HG02870 (cell line): ENCODE measurements at regions not wholly inside any gene's neighbourhood (a gene's known extent, or its start where the extent isn't known, plus 50 kb on each side); places are given as distances from the start of the nearest gene placed in this dataset.

Source experiments
- ATAC-seq: cut with Tn5 transposase; IDR thresholded peaks from one replicate; pipeline ENCODE4 v1.9.1; 2021; ENCODE audit warnings: mild to moderate bottlenecking, moderate library complexity; ENCODE audit not compliant: unreplicated experiment

DNA sequence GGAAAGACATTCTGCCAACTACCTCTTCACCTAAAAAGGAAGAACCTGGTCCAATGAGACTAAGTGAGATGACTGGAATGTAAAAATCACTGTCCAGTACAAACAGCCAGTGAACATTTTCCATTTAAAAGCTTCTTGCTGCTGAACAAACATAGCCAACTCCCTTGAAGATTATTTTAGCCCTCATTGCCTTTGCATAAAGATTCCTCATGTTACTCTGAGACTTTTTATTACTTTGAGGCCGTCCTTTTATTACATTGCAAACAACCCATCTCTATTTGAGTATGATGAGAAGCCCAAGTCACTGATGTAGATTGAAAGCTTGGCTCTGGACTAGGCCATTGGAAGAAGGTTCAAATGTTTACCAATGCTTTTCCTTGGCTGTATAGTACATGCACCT is 649.8 kb downstream of the CETN3 start:
- no peak for ATAC-seq

DNA sequence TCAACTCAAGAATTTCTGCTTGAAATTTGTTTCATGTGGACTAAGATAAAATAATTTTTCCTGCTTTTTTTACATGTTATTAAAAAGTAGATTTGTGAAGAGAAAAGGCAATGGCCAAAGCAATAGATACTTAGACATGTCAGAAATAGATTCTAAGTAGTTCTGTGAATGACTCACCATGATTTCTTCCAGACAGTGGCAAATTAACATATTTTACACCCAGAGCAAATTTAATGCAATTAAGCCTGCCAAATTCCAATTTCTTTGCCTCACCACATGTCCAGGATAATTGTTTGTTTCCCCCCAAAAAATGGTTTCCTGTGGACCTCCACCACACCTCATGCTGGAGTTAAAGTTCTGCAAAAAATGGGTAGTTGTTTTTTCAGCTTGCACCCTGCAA is 651.4 kb downstream of the CETN3 start:
- ATAC-seq, result no peak

DNA sequence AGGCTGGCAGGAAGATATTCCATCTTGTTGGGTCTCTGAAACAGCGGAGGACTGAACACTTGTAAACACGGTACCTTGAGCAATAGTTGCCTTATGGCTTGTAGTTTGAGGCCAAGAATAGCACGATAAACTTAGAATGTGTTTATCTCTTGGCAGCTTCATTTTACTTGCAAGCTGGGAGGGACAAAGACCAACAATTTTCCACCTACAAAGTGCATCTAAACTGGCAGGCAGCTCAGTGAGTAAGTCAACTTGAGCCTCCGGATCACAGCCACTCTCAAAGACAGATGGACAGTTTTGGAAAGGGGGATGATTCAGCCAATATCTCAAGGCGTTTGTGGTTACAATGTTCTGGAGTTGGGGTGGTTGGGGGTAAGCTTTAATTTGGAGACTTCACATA is 652.6 kb downstream of the CETN3 start:
- no peak for ATAC-seq

DNA sequence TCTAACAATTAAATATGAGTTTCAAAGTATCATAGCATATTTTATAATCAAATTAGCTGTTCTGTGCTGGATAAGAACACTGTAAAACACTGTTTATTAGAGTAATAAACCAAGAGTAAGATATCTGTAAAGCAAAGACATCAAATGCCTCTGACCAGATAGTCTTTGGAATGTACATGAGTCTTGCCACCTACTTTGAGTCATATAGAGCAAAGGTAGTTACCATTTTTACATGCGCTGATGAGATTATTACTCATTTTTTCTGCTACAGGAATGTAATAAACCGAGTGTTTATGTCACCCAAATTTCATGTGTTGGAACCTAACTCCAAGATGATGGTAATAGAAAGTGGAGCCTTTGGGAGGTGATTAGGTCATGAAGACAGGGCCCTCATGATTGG is 654.5 kb downstream of the CETN3 start:
- ATAC-seq, result no peak

DNA sequence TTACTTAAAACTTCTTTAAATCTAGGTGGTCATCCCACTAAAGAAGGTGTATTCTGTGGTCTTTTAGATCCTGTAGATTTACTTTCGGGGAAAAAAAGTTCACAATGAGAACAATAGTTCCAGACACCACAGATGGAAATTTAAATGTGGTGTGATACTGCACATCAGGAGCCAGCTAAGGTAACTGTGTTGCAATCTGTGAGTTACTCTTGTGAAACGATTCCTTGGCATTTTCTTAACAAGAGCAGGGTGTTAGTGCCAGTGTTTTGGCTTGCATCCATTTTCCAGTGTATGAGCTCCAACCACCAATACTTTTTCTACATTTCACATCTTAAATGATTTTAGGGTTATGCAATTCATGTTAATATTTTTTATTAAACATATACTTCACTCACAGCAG is 674.5 kb downstream of the CETN3 start:
- ATAC-seq, result no peak

DNA sequence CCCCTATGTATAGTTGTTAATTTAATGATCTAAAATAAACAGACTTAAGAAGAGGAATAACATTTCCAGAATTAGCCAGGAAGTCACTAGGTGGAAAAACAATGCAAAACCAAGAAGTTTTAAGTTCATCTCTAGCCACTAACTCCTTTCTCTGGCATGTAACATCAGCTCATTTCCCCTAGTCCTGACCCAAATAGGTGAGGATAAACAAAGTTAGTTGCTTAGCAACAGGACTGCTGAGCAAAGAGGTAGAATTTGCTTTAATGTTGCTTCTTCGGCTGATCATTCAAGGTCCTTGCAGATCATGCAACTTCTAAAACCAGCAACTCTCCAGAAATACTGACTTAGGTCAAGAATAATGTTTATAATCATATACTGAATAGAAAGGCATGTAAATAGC is 675.8 kb downstream of the CETN3 start:
- no peak for ATAC-seq

DNA sequence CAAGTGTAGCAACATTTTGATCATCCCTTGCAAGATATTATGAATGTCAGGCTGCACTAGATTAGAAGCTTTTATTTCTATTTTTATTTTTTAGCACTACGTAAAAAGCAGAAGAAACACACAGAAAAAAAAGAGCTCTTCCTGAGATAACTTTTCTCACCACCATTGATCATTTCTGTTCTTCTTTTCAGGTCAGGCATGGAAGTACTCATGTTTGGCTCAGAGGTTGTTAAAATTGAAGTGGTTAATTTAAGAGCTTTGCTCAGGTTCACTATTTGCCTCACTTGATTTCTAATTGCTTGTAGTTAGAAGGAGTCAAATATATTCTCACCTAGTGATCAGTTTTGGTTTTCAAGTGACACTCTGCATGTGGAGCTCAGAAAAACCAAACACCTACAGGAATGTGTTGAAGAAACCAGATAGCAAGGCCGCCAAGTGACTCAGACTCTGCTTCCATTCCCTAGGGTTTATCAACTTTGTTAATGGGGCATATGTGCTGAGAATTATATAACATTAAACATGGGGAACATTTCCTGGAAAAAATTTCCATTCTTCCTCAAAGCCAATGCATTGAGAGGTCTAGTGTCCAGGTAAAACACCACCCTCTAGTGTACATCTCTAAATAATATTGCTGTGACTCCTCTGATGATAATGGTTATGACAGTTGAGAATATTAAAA is 679.8 kb downstream of the CETN3 start:
- ATAC-seq, result no peak

DNA sequence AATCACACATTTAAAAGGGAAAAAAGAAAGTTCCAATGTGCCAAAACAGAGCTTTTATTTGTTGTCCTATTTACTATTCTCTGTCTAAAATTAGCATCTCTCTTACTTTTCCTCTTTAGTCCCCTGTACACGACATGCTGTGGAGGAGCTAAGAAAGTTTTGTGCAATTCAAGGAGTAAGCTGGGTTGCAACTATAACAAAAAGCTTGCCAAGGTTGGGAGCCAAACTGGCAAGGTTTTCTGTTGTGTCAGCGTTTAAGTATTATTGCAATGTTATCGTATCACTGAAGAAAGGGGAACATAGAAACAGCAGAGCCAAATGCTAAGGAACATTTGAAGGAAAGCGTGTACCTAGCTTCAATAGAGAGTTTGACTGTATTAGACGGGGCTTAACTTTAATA is 680.8 kb downstream of the CETN3 start:
- no peak for ATAC-seq

DNA sequence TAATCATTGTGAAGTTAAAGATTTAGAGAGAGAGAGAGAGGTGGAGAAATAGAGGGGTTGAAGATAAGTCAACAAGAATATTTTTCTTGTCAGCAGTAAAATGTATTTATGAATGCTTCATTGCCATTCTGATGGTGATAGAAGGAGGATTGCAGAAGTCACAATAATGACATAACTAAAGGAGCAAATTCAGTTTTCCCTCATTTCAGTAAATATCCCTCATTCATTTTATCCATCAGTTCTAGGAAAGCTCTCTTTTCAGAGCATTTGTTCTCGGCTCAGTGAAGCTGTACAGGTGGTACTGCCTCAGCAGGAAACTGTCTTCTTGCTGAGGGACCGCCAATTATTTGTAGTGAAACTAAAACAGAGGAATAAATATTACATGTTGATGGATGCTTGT is 681.4 kb downstream of the CETN3 start:
- no peak for ATAC-seq

DNA sequence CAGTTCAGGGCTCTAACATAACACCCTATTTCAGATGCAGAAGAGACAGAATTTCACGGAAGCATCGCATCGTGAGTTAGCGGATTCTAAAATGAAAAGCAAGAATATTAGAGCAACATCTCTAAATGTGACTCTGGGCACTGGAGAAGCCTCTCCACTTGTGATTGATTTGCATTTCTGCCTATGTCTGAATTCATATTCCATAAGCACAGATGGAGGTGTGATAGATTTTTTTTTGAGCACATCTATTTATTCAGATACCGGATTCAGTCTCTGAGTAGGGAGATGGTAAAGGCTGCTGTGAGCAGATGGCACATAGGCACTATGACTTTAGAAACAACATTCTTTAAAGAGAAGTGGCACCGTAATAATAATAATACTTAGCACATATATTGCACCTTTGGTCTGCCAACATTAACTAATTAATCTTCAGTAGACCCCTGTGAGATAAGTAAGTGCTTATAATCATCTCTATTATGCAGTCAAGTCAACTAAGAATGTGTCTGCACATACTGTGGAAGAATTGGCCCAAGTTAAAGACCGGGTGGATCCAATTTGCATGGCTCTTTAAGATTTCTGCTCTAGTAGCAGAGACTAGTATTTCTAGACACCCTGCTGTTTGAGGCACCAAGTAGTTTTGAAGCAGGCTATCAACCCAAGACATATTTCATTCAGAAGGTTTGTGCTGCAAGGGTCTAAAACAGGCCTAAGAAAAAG is 685.0 kb downstream of the CETN3 start:
- ATAC-seq, result no peak

DNA sequence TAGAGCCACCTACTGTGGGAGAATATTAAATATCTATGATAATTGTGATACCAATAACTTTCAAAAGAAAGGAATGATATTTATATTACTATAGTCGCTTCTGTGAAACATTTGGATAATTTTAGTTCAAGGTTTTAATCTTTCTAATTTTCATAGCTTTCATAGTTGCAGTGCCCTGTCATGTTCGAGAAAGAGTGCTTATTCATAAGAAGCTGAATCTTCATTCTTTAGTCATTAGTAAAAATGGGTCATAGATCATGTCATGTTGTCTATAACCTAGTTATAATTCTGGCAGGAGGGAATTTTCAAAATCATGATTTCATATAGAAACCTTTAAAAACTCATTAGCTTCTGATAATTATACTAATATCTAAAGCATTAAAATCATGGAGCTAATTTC is 685.6 kb downstream of the CETN3 start:
- no peak for ATAC-seq

DNA sequence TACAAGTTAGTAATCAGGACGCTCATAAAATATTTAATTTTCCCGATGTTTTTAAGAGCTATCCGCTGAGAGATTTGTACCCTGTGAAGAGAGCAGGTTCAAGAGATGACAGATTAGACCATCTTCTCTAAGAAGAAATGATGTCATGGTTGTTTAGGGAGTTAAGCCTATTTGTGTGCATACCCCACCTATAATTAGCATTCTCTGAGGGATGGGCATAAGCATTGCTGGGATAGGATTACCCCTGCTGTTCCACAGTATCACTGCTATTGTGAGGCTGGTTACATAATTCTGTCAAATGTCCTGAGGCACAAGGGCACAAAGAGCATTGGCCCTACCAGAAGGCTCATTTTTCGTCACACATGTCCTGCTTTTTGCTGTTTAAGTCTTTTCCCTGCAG is 687.0 kb downstream of the CETN3 start:
- ATAC-seq, result no peak

DNA sequence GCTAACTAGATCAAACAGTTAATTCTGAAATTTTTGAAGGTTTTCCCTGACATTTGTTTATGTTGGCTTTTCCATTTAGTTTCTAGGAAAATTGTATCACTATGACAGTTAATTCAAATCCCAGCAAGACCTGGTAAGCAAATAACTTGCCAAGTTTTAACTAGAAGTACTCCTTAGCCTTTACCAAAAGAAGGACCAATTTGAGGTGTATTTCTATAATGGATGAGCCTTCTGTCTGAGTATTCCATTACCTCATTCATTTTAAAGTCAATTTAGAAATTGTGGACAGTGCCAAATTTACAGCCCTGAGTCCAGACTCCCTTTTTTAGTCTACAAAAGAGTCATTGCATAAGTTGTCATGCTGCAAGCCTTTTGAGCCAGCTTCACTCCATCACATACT is 687.6 kb downstream of the CETN3 start:
- ATAC-seq, result no peak

DNA sequence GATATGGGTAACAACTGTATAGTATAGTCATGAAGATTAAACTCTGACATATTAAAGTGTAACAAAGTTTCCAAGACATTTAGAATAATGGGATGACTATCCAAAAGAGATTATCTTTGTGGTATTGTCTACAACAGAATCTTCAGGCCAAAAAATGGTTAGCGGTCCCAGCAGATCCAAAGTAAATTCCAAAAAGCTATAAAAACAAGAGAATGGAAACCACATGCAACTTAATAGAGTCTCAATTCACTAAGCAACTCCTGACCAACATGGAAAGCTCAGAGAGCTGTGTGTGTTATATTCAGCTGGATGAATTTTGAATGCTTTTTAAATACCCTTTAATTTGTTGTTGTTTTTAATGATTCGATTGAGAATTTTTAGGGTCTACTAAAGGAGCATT is 688.2 kb downstream of the CETN3 start:
- ATAC-seq, result no peak

DNA sequence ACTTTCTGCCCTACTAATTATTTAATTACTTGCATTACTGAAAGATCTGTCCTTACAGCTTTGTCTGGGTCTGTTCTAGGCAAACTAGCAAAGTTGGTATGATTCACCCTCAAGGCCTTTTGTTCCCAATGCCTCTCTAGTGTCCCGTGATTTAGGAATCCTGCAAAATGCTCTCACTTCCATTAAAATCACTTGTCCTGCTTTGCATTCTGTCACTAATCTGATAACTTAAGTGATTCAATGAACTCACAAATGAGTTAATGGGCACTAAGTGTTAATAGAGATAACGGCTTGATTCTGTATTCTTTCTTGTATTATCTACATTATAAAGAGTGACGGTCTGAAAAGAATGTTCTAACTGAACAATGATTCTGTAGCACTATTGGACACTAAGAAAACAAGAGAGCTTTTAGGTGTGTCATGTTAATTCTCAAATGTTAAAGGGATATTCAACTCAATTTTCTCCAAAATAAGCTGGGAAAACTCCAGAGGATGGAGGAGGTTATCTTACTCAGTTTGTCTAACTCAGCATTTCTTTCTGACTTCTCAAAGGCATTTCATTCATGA is 697.3 kb downstream of the CETN3 start:
- ATAC-seq, result no peak

DNA sequence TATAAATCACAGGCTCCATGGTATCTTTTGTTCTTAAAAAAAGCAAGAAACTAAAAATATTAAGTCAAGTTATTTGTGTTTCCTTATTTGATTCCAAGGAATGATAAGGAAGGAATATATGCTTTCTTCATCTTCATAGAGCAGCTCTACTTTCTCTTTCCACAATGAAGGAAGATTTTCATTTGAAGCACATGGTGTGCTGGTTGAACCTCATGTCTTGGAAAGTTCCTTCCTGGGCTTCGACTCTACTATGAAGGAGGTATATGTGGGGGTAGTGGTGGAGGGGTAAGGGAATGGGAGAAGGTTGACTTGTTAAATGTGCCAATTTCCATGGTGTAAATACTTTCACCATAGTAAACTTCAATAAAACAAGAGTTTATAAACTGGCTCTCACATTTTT is 698.0 kb downstream of the CETN3 start:
- no peak for ATAC-seq

DNA sequence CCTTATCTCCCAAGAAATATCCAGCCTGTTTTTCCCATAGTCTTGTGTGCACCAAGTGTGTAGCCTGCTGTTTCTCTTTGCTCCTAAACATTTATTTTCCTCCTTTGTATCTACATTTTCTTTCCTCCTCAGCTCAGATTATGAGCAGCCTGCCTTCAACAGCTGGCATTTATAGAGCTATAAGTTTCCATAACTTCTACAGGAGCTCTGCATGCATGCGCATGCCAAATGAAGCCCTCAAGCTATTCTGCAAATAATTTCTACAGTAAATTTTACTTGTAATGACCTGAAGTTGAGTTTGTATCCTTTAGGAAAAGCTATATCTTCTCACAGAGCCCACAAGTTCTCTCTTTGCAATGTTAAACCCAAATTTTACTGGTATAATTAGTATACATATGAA is 699.5 kb downstream of the CETN3 start:
- no peak for ATAC-seq

DNA sequence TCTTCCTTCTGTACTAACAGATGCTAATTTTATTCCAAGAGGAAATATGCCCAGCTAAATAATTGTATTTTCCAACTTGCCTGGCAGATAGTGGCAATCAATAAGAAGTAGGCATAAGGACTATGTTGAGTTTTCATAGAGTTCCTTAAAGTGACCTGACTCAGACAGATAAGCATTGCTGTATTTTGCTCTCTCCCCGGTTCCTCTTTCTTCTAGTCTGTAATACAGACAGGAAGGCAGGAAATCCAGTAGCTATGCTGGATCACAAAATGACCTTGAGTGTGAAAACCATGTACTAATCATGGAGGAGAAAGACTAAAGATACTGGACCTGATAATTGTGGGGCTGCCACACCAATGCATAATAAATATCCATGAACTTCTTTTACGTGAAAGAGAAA is 701.7 kb downstream of the CETN3 start:
- ATAC-seq, result no peak

DNA sequence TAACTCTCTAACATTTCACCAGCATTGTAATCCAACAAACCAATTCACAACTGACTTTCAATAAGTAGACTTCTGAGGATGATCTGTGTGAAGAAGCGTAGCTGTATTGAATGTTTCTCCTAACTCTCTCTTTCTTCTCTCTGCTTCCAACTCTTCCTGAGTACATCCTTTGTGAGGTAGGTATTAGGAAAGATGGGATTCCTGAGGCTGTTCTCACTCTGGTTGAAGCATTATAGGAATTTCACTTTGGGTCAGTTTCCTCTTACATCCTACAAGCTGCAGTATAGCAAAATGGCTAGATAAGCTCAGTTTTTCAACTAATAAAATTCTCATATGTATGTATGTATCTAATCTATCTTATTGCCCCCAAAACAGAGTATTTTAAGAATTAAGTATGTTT is 702.8 kb downstream of the CETN3 start:
- no peak for ATAC-seq

DNA sequence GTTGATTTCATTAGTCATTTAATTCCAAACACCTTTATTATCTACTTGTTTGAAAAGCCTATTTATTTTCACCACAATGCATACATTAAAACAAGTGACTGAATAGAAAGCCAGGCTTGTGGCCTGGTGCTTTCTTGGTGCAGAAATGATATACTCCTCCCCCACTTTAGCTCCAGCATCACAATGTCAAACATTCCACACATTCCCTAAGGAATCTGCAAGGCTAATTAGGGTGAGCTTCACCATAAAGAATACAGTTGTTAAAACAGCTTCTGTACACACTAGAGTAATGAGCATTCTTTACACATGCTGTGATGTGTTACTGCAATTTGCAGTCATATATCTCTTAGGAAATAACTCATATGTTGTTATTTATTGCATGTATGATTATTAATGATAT is 705.7 kb downstream of the CETN3 start:
- ATAC-seq, result no peak

DNA sequence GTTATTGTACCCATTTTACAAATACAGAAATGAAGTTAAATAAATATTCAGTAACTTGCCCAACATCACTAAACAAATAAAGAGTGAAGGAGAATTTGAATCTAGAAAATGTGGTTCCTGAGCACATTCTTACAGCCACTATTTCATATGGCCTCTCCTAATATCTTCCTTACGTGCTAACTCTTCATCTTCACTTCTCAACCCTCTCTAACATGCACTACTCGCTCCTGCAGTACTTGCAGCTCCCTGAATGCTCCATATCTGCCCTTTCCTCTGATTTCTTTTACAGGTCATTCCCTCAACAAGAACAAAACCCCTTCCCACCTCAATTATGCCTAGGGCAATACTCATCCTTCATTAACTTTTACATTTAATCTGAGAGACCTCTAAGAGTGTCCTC is 711.5 kb downstream of the CETN3 start:
- ATAC-seq, result no peak

DNA sequence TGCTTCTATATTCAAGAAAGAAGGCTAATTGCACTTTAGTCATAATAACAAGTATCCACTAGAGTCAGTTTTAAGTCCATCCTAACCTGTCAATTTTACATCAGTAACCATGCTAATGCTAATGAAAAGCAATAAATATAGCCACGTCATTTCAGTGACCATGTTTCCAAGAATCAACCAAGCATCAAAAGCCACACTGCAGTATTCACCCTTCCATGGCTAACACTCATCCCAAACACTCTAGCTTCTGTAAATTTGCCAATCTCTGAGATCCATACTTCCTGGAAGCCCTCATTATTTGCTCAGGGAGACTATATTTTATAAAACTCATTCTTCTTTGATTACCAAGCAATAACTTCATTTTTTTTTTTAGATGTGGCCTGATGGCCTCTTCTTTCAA is 712.0 kb downstream of the CETN3 start:
- no peak for ATAC-seq

DNA sequence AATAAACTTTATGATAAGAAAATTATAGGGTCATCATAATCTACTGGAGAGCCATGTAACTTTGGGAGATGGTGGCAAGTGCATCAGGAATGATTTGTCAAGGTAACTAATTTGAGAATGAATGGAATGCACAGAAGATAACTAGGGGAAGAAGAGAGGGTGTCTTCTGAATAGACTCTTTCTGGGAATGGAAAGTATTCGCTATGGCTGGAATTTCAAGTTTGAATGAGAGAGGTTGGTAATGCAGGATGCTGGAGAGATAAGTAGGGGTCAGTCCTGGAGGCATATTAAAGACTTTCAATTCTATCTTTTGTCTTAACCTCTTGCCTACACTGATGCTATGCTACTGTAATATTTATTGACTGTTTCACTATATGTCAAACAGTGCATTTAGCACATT is 714.2 kb downstream of the CETN3 start:
- ATAC-seq, result no peak
